ENCODE measurements at regions not wholly inside any gene's neighbourhood (a gene's known extent, or its start where the extent isn't known, plus 50 kb on each side); places are given as distances from the start of the nearest gene placed in this dataset.

GRCh38 chr20:12815778-12816408 is 192.9 kb upstream of the SPTLC3 start:
- DNase-seq (ENCODE audit: low read depth, low spot score) (no peak), FAIRE-seq (no peak)
- Histone ChIP-seq H3K4me3 (ENCODE audit: control insufficient read depth in 2 of 3, extremely low read depth in 1 of 3, insufficient read depth in 2 of 3, low read depth in 1 of 3, low read length in 3 of 3) (no peak overlapping the region), H3K9me3 (ENCODE audit: control insufficient read depth, low read depth, low read length) (no peaks in the 10 kb centered on the region), H3K27me3 (ENCODE audit: control insufficient read depth, extremely low read depth, insufficient read depth, low read length) (no peaks in the 10 kb centered on the region), H3K9ac (ENCODE audit: control insufficient read depth, extremely low read depth, insufficient read depth, low read length) (no peak overlapping the region), H3K4me1 (ENCODE audit: control insufficient read depth, extremely low read depth, insufficient read depth, low read length) (no peaks in the 10 kb centered on the region), H3K27ac (ENCODE audit: control insufficient read depth, insufficient read depth, low read length) (no peak overlapping the region), H2AFZ (ENCODE audit: control insufficient read depth, low read length) (no peak overlapping the region), H3K36me3 (ENCODE audit: control insufficient read depth in 2 of 2, extremely low read depth in 1 of 2, insufficient read depth in 2 of 2, low read length in 2 of 2) (no peaks in the 10 kb centered on the region), H4K20me1 (ENCODE audit: control insufficient read depth, extremely low read depth, insufficient read depth, low read length) (no peaks in the 10 kb centered on the region), H3K4me2 (ENCODE audit: control insufficient read depth, extremely low read depth, insufficient read depth, low read depth, low read length) (no peak overlapping the region), H3K9me1 (ENCODE audit: control insufficient read depth, extremely low read depth, insufficient read depth, low read length) (no peaks in the 10 kb centered on the region), H3K79me2 (ENCODE audit: control insufficient read depth, insufficient read depth, low read length) (no peaks in the 10 kb centered on the region)
- TF ChIP-seq EZH2 (IDR thresholded peaks at IDR 0.05; ENCODE audit: low read length): no peak
- TF ChIP-seq CTCF (optimal IDR thresholded peaks at IDR 0.05 in 1 of 3, IDR thresholded peaks at IDR 0.05 in 1 of 3, conservative IDR thresholded peaks at IDR 0.05 in 1 of 3; ENCODE audit: extremely low read depth in 1 of 3, insufficient read depth in 2 of 3, low read length in 3 of 3): no peak
- dilution Hi-C loops (cut with MboI; ENCODE audit: extremely low pct_ligation_motif_present, low sequenced_read_pairs): no loop called here

- Histone ChIP-seq H3K9me3 (ENCODE audit: control insufficient read depth, low read depth, low read length) (no peaks in the 10 kb centered on the region), H3K9ac (ENCODE audit: control insufficient read depth, extremely low read depth, insufficient read depth, low read length) (no peak overlapping the region), H3K9me1 (ENCODE audit: control insufficient read depth, extremely low read depth, insufficient read depth, low read length) (no peaks in the 10 kb centered on the region), H3K36me3 (ENCODE audit: control insufficient read depth in 2 of 2, extremely low read depth in 1 of 2, insufficient read depth in 2 of 2, low read length in 2 of 2) (no peaks in the 10 kb centered on the region), H3K4me3 (ENCODE audit: control insufficient read depth in 2 of 3, extremely low read depth in 1 of 3, insufficient read depth in 2 of 3, low read depth in 1 of 3, low read length in 3 of 3) (no peak overlapping the region), H3K4me1 (ENCODE audit: control insufficient read depth, extremely low read depth, insufficient read depth, low read length) (no peaks in the 10 kb centered on the region), H2AFZ (ENCODE audit: control insufficient read depth, low read length) (no peak overlapping the region), H3K4me2 (ENCODE audit: control insufficient read depth, extremely low read depth, insufficient read depth, low read depth, low read length) (no peak overlapping the region), H3K27ac (ENCODE audit: control insufficient read depth, insufficient read depth, low read length) (no peak overlapping the region), H4K20me1 (ENCODE audit: control insufficient read depth, extremely low read depth, insufficient read depth, low read length) (no peaks in the 10 kb centered on the region), H3K27me3 (ENCODE audit: control insufficient read depth, extremely low read depth, insufficient read depth, low read length) (no peaks in the 10 kb centered on the region), H3K79me2 (ENCODE audit: control insufficient read depth, insufficient read depth, low read length) (no peaks in the 10 kb centered on the region)
- TF ChIP-seq EZH2 (IDR thresholded peaks at IDR 0.05; ENCODE audit: low read length) (no peak), CTCF (optimal IDR thresholded peaks at IDR 0.05 in 1 of 3, IDR thresholded peaks at IDR 0.05 in 1 of 3, conservative IDR thresholded peaks at IDR 0.05 in 1 of 3; ENCODE audit: extremely low read depth in 1 of 3, insufficient read depth in 2 of 3, low read length in 3 of 3) (no peak)
- no peak for FAIRE-seq
- DNase-seq (ENCODE audit: low read depth, low spot score): no peak
- dilution Hi-C loops (cut with MboI; ENCODE audit: extremely low pct_ligation_motif_present, low sequenced_read_pairs): no loop called here
These were observed 187.5 kb upstream of the SPTLC3 start for GRCh38 chr20:12821249-12821648.
